GM23248 (cell line): ENCODE measurements at regions not wholly inside any gene's neighbourhood (a gene's known extent, or its start where the extent isn't known, plus 50 kb on each side); places are given as distances from the start of the nearest gene placed in this dataset.

Experiments
- DNase-seq: peaks from one replicate; pipeline ENCODE4 v3.0.0-alpha.2; 2015
- H2AFZ ChIP-seq: fragments of 200-600 bp; sonication (generic); 2 replicates; pipeline ENCODE4 v1.6.1; 2016; ENCODE audit warnings: antibody characterized with exemption
- H3F3A ChIP-seq: fragments of 200-600 bp; sonication (generic); 2 replicates; pipeline ENCODE4 v1.6.1; 2016; ENCODE audit warnings: mild to moderate bottlenecking, antibody characterized with exemption, mixed run types; ENCODE audit not compliant: insufficient read depth
- H3K27ac ChIP-seq: fragments of 200-600 bp; sonication (generic); 2 replicates; pipeline ENCODE4 v1.5.1; 2016; ENCODE audit warnings: mild to moderate bottlenecking
- H3K27me3 ChIP-seq: fragments of 200-600 bp; sonication (generic); replicated peaks from 2 replicates; pipeline ENCODE4 v1.6.1; 2016; ENCODE audit warnings: mild to moderate bottlenecking; ENCODE audit not compliant: insufficient read depth
- H3K36me3 ChIP-seq: fragments of 200-600 bp; sonication (generic); 2 replicates; pipeline ENCODE4 v1.6.1; 2016; ENCODE audit warnings: low read depth, mild to moderate bottlenecking
- H3K4me1 ChIP-seq: fragments of 200-600 bp; sonication (generic); 2 replicates; pipeline ENCODE4 v1.6.1; 2016; ENCODE audit warnings: mild to moderate bottlenecking; ENCODE audit not compliant: insufficient read depth
- H3K4me2 ChIP-seq: fragments of 200-600 bp; sonication (generic); one replicate; pipeline ENCODE4 v1.6.1; 2016; ENCODE audit warnings: mild to moderate bottlenecking; ENCODE audit not compliant: unreplicated experiment
- H3K4me3 ChIP-seq: fragments of 200-600 bp; sonication (generic); 2 replicates; pipeline ENCODE4 v1.5.1; 2016; ENCODE audit warnings: mild to moderate bottlenecking
- H3K79me2 ChIP-seq: fragments of 200-600 bp; sonication (generic); 2 replicates; pipeline ENCODE4 v1.6.1; 2016; ENCODE audit warnings: mild to moderate bottlenecking; ENCODE audit not compliant: insufficient read depth
- H3K9ac ChIP-seq: fragments of 200-600 bp; sonication (generic); 2 replicates; pipeline ENCODE4 v1.6.1; 2016; ENCODE audit warnings: mild to moderate bottlenecking
- H3K9me2 ChIP-seq: fragments of 200-600 bp; sonication (generic); 2 replicates; pipeline ENCODE4 v1.6.1; 2016; ENCODE audit warnings: mixed run types, mild to moderate bottlenecking, moderate library complexity; ENCODE audit not compliant: insufficient read depth
- H3K9me3 ChIP-seq: fragments of 200-600 bp; sonication (generic); one replicate; pipeline ENCODE4 v1.6.1; 2017; ENCODE audit warnings: low read depth
- H4K20me1 ChIP-seq: fragments of 200-600 bp; sonication (generic); 2 replicates; pipeline ENCODE4 v1.6.0; 2016; ENCODE audit not compliant: insufficient read depth
- EZH2 ChIP-seq: fragments of 200-600 bp; sonication (generic); IDR thresholded peaks from 2 replicates; pipeline ENCODE4 v1.6.1; 2018; ENCODE audit warnings: antibody characterized with exemption, mild to moderate bottlenecking; ENCODE audit not compliant: insufficient read depth, poor library complexity, severe bottlenecking
- EZH2phosphoT487 ChIP-seq: fragments of 200-600 bp; sonication (generic); IDR thresholded peaks from 2 replicates; pipeline ENCODE4 v1.6.1; 2018; ENCODE audit warnings: antibody characterized with exemption, moderate library complexity, mild to moderate bottlenecking, low read depth; ENCODE audit not compliant: insufficient read depth
- WGBS, 2 experiments: methylation state at CpG; one replicate each; pipeline ENCODE4 v1.1.6; 2015 to 2017; ENCODE audit warnings: low lambda C conversion rate in 2 of 2, low coverage in 1 of 2; ENCODE audit errors: missing lambda C conversion rate in 2 of 2; 5-methylcytosine and 5-hydroxymethylcytosine counted together
- in situ Hi-C: fragments of 300-500 bp; cut with MboI; formaldehyde crosslinking; loops from 2 replicates; pipeline ENCODE4 v1.15.0; 2020

GRCh38 chr2:120847700-120848321 lies 112.1 kb downstream of the GLI2 start:
- TF ChIP-seq EZH2: no peak
- TF ChIP-seq EZH2phosphoT487: no peak
- no peak overlapping the region for H3K9ac ChIP-seq
- in situ Hi-C loops: no loop called here
- no peaks in the 10 kb centered on the region for H3K9me3 ChIP-seq
- no peaks in the 10 kb centered on the region for H3F3A ChIP-seq
- no peaks in the 10 kb centered on the region for H3K27me3 ChIP-seq
- no peak overlapping the region for H3K27ac ChIP-seq
- H3K4me3 ChIP-seq: no peak overlapping the region
- H3K4me1 ChIP-seq: peaks cover 7% of the 10 kb centered on the region; the same call in 1 of the 2 replicates
- H3K79me2 ChIP-seq: peaks cover 41% of the 10 kb centered on the region
- 0 out of 2 replicates have a peak, but pooled peaks cover 9% of the 10 kb centered on the region for H3K36me3 ChIP-seq
- H4K20me1 ChIP-seq: no peaks in the 10 kb centered on the region
- H3K9me2 ChIP-seq: no peaks in the 10 kb centered on the region
- H2AFZ ChIP-seq: no peak overlapping the region
- WGBS, 2 experiments: 42 to 57% methylated on average over 21 to 23 of the region's 24 CpGs
- H3K4me2 ChIP-seq: no peak overlapping the region
- no peak for DNase-seq

- no peak for DNase-seq
- no peak overlapping the region for H3K9ac ChIP-seq
- no peak overlapping the region for H3K4me3 ChIP-seq
- TF ChIP-seq EZH2phosphoT487: no peak
- TF ChIP-seq EZH2: no peak
- H3K4me1 ChIP-seq: peaks cover 7% of the 10 kb centered on the region; the same call in 1 of the 2 replicates
- H3K4me2 ChIP-seq: no peak overlapping the region
- peaks cover 27% of the 10 kb centered on the region for H3K79me2 ChIP-seq
- H3K27ac ChIP-seq: no peak overlapping the region
- 0 out of 2 replicates have a peak, but pooled peaks cover 9% of the 10 kb centered on the region for H3K36me3 ChIP-seq
- in situ Hi-C loops: no loop called here
- no peaks in the 10 kb centered on the region for H3K9me3 ChIP-seq
- no peak overlapping the region for H2AFZ ChIP-seq
- H4K20me1 ChIP-seq: no peaks in the 10 kb centered on the region
- no peaks in the 10 kb centered on the region for H3K9me2 ChIP-seq
- no peaks in the 10 kb centered on the region for H3F3A ChIP-seq
- 93 to 100% methylated on average over 2 of the region's 2 CpGs for WGBS, 2 experiments
- H3K27me3 ChIP-seq: no peaks in the 10 kb centered on the region
These were observed 113.6 kb downstream of the GLI2 start for GRCh38 chr2:120849278-120849677.

GRCh38 chr2:120850551-120850950 lies 114.9 kb downstream of the GLI2 start:
- in situ Hi-C loops: no loop called here
- H4K20me1 ChIP-seq: no peaks in the 10 kb centered on the region

GRCh38 chr2:120851116-120851773 lies 115.6 kb downstream of the GLI2 start:
- H3K9ac ChIP-seq: no peak overlapping the region
- H3K9me2 ChIP-seq: no peaks in the 10 kb centered on the region
- H4K20me1 ChIP-seq: no peaks in the 10 kb centered on the region
- 71 to 86% methylated on average over 3 of the region's 3 CpGs for WGBS, 2 experiments
- no peak for TF ChIP-seq EZH2phosphoT487
- no peak for TF ChIP-seq EZH2
- no peak for DNase-seq
- H3K9me3 ChIP-seq: no peaks in the 10 kb centered on the region
- no peaks in the 10 kb centered on the region for H3F3A ChIP-seq
- in situ Hi-C loops: no loop called here
- 0 out of 2 replicates have a peak, but pooled peaks cover 9% of the 10 kb centered on the region for H3K36me3 ChIP-seq
- H3K27me3 ChIP-seq: no peaks in the 10 kb centered on the region
- no peaks in the 10 kb centered on the region for H3K4me1 ChIP-seq
- peaks cover 10% of the 10 kb centered on the region; the same call in 1 of the 2 replicates for H3K79me2 ChIP-seq
- no peak overlapping the region for H3K4me3 ChIP-seq
- no peak overlapping the region for H3K4me2 ChIP-seq
- no peak overlapping the region for H3K27ac ChIP-seq
- no peak overlapping the region for H2AFZ ChIP-seq

More at GRCh38 chr2:120850551-120850950, 114.9 kb downstream of the GLI2 start:
- Histone ChIP-seq H3F3A (no peaks in the 10 kb centered on the region), H3K4me3 (no peak overlapping the region), H3K9me2 (no peaks in the 10 kb centered on the region), H3K4me1 (no peaks in the 10 kb centered on the region), H3K36me3 (0 out of 2 replicates have a peak, but pooled peaks cover 9% of the 10 kb centered on the region), H3K27me3 (no peaks in the 10 kb centered on the region), H3K9ac (no peak overlapping the region), H3K9me3 (no peaks in the 10 kb centered on the region), H3K4me2 (no peak overlapping the region), H3K27ac (no peak overlapping the region), H2AFZ (no peak overlapping the region), H3K79me2 (peaks cover 15% of the 10 kb centered on the region; the same call in 1 of the 2 replicates)
- 70 to 75% methylated on average over 5 of the region's 5 CpGs for WGBS, 2 experiments
- no peak for DNase-seq
- TF ChIP-seq EZH2phosphoT487: no peak
- TF ChIP-seq EZH2: no peak
